ENCODE measurements at regions not wholly inside any gene's neighbourhood (a gene's known extent, or its start where the extent isn't known, plus 50 kb on each side); places are given as distances from the start of the nearest gene placed in this dataset.

GRCh38 chr10:63921908-63922467 lies 400.8 kb downstream of the REEP3 start:
- no peak for TF ChIP-seq CTCF (conservative IDR thresholded peaks at IDR 0.05; ENCODE audit: low read depth in 2 of 2)
- TF ChIP-seq ZNF114 (CRISPR knock-in tag; IDR thresholded peaks at IDR 0.05), result no peak
